Suppressor macrophage (primary cell): ENCODE measurements at regions not wholly inside any gene's neighbourhood (a gene's known extent, or its start where the extent isn't known, plus 50 kb on each side); places are given as distances from the start of the nearest gene placed in this dataset.
"Not testable (repeated sequence)": the region's sequence is repeated elsewhere in the genome, so short reads cannot be mapped to it uniquely, and the experiment has no call there.

Experiments used
- DNase-seq, 4 experiments: peaks; one replicate each; pipeline ENCODE4 v3.0.0-alpha.2; 2020 to 2022

DNA sequence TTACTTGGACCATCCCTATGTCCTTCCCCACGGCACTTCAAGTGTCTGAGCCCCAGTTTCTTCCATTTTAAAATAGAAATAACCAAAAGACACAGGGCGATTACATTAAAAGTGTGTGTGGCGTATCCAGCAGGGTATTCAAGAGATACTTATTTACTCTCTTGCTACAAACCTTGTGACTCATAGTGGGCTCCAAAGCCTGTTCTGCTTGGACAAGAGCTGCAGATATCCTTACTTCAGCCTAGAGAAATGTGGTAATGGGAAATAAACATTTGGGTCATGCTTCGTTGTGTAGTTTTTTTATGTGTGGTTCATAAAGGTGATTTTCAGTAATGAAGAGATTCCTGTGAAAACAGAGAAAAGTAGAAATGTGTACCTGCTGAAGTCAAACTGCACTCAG, 288.9 kb upstream of the CDH11 start:
- DNase-seq: no peak

DNA sequence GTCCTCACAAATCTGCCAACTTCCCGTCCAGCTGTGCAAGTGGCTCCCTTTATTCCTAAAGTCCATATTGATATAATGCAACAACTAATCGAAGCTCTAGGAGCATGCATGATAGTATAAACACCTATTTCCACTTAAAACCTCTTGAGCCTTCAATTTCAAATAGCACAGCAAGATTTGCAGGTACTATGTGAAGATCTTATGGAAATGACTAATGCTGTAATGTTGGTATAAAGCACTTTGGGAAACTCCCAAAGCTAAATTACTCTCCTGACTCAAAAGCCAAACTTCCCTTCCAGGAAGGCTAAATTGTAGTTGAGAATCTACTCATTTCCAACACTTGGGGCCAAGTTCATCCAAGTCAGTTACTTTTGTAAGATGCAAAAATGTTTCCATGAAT, 287.6 kb upstream of the CDH11 start:
- DNase-seq: no peak

DNA sequence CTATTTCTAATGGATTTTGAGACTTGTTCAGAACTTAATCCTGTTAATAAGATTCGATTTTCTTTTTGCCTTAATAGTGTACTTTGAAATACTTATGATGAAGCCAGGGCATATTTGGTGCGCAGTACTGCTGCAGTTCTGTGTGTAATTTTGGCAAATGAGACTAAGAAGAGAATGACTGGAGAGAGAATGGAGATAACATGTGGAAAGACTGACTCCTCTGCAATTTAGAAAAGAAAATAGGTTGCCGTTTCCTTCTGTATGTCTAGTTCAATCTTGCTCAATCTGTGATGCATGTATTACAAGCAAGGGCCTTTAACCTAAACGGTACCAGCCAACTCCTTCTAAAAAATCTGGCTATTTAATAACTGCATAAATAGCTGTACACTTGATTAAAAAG, 285.1 kb upstream of the CDH11 start:
- DNase-seq: no peak

DNA sequence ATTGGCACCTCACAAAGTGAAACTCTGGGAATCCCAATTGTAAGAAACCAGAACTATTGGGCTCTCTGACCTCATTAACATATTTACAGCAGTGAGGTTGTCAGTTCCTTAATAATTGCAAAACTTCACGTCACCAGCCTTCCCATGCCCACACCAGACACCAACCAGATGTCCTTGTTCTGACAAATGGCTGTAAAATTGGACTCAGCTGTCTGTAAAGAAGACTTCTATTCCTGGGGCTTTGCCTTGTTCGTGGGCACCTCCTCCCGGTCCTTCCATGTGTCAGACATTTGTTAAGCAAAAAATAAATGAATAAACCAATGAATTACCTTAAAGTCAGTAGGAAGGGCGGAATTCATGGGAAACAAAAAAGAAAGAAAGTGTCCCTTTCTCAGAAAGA, 284.3 kb upstream of the CDH11 start:
- DNase-seq: peak in 3 of 4 experiments; percentile 2 to 31 (median 5)

DNA sequence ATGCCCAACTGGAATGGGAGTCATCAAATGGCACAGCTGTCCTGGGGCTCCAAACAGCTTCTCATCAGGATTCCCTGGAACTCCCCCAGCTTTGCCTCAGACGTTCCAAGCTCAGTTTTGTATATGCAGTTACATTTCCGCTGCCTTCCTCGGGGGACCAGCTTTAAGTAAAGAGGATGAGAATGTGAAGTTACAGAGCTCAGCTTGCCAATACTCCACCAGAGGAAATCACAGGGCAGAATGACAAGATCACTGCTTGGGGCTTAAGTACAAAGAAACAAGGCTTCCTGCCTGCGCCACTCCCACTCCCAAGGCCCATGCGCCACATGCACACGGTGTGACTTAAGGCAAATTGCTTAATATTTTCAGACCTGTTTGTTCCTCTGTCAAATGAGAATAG, 272.4 kb upstream of the CDH11 start:
- no peak for DNase-seq

DNA sequence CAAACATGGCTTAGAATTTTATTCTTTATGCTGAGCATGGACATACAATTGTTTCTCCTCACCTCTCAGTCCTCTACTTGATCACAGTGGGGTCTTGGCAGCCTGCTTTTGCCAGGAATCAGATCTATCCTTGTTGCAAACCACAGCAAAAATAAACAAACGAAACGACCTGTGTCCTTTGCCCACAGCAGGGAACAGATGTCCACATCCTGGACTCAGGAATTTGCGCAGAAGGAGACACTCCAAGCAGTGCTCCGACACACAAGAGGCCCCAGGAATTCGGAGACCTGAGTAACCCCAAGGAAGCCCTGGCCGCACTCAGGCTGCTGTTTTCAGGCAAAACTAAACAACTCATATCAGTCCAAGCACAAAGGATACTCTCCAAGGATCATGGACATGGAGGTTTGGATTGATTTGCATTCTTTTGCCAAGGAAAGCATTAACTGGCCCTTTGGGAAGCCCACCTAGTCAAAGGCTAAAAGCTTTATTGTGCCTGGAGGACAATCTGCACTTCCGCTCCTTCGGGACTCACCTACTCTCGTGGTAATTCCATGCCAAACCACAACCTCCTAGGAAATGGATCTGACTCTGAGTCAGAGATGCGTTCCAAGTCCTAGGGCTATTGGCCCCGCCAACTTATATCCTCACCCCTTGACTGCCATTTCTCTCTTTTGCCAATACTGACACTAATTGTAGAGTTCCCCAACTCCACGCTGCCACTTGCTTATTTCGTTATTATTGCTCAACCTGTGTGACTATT, 271.1 kb upstream of the CDH11 start:
- DNase-seq: no peak

DNA sequence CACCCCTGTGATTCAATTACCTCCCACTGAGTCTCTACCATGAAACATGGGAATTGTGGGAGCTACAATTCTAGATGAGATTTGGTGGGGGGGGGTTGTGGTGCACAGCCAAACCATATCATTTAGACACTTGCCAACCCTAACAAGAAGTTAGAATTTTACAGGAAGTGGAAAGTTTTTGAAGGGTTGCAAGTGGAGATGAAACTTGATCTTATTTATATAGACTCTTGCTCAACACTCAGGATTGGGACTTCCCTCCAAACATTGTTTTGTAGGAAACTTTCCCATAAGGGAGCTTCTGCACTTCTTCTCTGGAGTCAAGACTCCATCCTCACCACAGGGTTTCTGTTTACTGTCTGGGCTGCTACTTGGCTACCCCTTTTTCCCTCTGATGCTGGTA, 266.7 kb upstream of the CDH11 start:
- DNase-seq: no peak

DNA sequence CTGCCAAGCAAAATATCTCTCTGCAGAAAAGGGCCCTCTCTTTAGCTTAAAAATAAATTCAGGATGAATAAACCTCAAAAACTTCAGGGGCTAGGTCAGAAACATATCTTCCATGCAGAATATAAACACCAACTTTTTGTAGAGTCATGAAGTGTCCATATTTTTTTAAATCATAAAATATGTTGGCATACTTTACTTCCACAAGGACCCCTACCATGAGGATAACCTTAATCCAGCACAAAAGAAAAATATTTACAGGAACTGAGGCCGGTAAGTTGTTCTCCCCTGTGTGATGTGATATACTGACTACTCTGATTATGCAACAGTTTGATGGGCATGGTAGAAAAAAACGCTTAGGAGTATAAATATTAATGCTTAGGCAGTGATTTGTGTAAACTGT, 264.8 kb upstream of the CDH11 start:
- DNase-seq: no peak

DNA sequence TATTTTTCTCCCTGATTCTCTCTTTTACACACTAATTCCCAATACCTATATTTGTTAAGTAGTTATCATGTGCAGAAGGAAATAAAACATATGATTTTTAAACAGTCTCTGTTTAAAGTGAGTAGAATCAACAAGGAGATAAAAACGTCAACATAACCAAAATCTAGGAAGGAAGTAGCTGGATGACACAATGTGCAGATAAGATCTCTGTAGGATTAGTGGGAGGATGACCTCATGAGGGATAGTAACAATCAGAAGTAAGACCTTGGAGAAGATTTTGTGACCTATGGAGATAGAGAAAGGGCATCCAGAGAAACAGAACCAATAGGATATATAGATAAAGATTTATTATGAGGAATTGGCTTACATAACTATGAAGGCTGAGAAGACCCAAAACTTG, 262.6 kb upstream of the CDH11 start:
- DNase-seq: peak in 1 of 4 experiments; percentile 18

DNA sequence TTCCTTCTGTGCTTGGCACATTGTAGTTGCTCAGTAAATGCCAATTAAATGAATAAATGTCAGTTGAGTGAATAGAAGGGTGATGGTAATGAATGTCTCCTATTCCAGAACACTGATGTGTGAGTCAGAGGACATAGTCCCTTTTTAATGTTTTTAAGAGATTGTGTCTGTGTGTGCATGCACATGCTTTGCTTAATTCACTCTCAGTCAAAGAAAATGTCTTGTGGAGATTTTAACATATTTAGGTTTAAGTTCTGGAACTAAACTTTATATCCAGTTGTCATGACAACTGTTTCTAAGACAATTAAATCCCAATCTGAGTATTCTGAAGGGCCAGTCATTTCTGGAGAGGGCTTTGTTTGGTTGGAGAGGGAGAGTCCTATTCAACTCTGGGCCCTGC, 255.3 kb upstream of the CDH11 start:
- DNase-seq: no peak

DNA sequence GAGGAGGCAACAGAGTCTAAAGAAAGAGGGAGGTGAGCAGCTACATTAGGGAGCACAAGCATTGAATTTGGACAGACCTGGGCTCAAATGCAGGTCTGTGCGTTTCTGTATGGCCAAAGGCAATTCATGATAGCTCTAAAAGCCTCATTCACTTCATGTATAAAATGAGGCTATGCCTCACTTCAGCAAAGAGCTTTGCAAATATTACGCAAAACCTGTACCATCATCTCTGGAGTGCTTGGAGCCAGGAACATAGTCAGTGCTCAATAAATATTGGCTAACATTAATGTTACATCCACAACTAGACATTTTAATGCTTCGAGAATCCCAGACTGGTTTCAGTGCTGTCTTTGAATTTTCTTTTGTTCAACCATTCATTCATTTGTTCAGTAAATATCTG, 254.7 kb upstream of the CDH11 start:
- no peak for DNase-seq

DNA sequence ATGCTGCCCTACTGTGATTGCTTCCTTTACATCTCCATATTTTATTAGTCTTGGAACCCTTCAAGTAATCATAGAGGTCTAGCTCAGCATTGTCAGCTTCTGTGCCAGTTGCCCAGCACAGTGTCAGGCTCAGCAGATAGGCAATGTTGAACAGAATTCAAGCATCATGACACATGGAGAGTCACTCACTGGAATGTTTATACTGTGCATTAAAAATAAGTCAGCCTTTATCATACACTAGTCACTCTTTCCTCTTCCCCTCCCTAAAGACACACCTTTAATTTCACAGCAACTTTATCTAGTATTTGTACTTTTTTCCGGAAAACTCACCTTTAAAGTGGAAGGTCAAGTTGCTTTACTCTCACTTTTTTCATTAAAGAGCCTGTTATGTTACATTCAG, 253.8 kb upstream of the CDH11 start:
- no peak for DNase-seq

DNA sequence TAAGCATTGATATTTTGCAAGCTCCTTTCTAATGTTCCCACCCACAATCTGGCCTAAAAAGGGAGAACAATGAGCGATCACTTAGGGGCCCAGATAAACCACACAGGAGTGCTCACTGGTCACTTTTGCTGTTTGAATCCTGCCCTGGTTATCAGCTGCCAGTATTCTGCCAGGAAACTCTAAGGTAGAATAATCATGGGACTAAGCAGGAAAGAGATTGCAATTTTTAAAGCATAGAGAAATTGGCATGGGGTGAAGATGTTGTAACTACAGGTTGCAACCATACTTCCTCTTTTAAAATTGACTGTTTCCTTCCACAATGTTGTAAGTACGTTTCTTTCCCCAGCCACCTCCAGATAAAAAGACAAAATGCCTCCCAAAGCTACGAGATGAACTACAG, 251.2 kb upstream of the CDH11 start:
- peak; percentile 2 to 51 (median 14) for DNase-seq

DNA sequence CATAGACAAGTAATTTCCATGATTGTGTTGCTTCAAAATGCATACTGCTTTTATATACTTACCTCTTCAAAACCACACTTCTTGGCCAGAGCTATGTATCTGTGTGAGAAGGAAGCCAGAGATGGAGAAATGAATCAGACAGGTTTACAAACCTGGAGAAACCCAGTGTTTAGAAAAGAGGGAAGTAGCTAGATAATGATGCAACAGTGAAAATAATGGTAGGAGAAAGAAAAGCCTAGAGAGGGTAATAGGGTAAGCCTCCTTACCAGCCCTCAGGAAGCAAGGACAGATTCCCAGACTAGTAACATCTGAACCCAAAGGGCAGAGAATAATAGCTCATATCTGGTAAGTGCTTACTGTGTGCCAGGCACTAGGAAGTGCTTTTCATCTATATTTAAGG, 250.3 kb upstream of the CDH11 start:
- peak in 1 of 4 experiments; percentile 4 for DNase-seq

DNA sequence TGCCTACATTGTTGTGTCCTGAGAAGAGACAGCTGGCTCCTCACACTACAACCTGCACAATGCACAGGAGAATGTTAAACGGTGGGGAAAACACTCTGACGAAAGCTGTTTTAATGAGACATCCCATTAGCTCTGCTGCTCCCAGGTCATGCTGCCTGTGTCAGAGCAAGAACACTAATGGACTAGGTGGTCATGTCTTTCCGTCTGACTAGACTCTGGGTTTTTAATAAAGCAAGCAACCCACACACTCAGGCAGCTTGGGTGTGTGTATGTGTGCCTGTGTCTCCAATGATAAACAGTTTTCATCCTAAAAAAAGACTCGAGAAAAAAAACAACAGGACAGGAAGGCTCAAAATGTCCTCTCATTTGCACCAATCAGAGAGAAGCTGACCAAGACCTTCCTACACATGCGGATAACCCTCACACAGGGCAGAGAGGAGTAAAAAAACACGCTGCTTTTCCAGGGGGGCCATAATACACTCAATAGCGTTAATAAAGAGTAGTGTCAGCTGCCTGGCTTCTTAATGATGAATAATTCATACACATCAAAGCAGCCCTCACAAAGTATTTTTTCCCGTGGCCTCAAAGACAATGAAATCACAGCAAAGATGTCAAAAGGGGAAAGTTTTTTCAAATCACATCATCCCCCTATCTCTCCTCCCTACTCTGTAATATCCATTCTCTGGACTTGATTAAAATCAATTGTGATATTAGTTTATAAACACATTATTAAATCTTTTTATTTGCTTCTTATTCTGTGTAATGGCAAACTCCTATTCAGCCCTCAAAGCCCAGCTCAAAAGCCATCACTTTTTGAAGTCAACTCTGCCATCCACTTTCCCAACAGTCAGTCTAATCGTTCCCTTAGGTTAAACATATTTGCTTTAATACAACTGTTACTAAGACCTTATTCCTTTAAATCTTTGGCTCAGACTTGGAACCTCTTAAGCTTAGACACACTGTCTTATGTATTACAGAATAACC, 244.2 kb upstream of the CDH11 start:
- DNase-seq: no peak

DNA sequence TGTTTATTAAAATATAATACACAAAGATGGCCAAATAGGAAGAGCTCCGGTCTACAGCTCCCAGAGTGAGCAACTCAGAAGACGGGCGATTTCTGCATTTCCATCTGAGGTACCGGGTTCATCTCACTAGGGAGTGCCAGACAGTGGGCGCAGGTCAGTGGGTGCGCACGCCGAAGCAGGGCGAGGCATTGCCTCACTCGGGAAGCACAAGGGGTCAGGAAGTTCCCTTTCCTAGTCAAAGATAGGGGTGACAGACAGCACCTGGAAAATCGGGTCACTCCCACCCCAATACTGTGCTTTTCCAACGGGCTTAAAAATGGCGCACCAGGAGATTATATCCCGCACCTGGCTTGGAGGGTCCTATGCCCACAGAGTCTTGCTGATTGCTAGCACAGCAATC, 234.9 kb upstream of the CDH11 start:
- DNase-seq: not testable (repeated sequence)

DNA sequence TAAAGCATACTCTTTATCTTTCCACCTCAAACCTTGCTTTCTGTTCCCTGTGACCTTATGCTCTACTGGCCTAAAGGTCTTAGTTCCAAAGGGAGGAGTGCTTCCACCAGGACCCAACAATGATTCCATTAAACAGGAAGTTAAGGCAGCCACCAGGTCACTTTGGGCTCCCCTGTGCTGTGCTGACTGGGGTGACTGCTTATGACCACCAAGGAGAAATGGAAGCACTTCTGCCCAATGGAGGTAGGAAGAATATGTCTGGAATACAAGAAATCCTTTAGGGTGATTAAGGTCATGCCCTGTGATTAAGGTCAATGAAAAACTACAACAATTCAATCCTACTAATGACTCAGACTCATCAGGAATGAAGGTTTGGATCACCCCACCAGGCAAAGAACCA, 233.8 kb upstream of the CDH11 start:
- no peak for DNase-seq

DNA sequence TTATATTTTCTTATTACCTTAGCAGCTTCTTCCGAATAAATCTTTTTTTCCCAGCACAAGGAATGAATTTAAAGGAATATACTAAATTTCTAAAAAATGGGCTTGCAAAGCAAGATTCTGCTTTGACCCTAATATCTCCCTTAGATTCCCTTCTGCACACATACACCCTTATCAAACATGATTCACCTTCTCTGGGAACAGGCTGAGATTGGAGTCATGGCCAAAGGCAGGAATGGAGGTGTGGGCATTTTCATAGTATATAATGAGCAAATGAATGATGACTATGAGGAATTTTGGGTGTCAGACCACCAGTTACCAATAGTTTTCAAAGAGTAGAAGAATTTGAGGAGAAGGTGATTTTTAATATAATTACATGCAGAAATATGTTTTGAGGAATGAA, 231.3 kb upstream of the CDH11 start:
- no peak for DNase-seq

DNA sequence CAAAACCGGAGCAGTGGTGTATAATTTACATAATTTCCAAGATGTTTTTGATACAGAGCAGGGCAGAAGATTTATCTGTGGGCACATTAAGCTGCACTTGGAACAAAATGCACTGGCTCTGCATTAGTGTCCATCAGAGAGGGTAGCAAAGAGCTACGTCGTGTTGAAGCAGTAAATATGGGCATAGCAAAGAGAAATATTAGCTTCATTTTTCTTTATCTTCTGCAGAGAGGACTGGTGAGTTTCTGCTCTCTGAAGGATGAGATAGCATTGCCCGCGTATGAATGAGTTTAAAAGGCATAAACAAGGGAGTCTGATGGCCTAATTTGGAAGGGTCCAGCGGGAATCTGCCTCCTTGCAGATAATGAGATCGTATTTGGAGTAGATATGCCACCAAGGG, 227.8 kb upstream of the CDH11 start:
- no peak for DNase-seq

DNA sequence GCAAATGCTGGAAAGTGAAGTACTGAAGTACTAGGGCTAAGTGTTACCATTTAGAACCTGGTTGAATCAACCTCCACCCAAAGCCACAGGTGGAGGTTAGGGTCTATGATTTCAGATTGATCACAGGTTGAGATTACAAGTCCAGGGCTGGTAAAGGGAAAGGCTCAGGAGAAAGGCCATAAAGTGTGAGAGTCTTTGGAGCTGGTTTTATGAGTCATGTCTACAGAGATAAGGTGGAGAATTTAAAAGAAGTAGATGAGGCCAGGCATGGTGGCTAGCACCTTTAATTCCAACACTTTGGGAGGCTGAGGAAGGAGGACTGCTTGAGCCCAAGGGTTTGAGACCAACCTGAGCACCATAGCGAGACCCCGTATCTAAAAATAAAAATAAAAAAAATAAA, 221.7 kb upstream of the CDH11 start:
- no peak for DNase-seq

DNA sequence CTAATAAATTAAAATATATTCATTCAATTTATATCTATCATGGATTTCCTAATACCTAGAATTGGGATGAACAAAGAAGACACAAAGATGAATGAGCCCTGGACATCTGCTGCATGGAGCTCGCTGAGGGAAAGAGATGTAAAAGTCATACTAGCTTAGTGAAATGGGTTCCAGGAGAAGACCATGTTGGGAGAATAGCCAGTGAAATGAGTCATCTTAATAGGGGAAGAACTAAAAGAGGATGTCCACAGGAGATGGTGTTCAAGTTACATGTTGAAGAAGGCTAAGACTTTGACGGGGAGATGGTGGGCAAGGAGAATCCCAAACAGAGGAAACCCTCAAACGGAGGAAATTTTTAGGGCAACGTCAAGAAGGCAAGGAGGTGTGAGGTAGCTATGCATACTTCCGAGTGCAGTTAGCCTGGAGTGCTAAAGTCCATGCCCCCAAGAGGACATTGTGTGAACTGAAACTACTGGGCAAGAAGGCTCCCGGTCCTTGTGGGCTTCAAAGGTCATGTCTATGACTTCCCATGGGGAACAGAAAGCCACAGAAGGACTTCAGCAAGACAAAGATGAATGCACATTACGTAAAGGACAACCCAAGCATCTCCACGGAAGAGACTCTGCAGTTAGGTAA, 220.5 kb upstream of the CDH11 start:
- no peak for DNase-seq

DNA sequence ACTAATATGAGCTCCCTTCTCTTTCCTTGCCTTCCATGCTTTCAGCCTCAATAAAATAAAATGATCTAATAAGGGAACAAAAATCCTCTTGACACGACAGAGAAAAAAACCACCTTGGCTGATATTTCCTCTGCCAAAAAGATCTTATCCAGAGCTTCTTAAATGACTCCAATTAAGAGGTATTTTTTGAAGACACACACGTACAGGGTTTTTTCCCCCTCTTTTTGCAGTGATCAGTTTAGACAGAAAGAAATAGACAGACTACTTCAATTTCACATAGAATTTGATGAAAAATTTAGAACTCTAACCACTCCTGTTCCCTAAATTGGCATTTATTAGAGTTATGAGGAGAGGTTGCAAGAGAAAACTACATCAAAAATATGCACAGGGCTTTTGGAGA, 217.2 kb upstream of the CDH11 start:
- no peak for DNase-seq

DNA sequence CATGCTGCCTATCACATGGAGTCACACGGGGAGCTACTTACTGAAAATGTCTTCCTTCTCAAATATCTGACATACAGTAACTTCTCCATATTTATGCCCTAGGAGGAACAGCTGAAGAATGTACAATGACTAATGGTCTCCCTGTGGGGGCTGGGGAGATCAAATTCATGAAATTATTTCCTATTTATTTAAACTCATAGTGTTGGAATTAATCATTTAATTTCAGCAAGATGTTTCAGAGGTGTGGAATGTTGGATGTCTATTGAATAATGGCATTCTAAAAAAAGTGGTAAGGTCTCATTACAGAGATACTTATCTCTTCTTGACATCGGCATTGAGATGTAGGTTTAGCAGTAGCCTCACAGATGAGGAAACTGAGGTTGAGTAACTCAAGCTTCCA, 214.3 kb upstream of the CDH11 start:
- no peak for DNase-seq

DNA sequence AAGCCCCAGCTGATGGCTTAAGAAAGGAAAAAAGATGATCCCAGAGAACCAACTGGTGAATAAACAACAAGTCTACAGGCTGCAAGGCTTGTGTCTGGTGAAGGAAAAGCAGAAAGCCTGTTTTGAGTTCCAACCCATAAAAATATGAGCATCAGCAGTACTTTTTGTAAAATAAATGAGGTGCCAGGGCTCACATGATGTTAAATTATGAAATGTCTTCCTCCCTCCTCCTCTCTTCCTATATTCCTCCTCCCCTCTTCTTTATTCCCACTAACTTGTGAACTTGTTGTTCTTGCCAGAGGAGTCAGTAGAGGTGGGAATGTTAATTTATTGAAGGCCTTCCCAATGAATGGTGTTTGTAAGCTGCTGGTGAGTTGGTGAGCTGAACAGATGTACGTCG, 212.2 kb upstream of the CDH11 start:
- no peak for DNase-seq
